MM.1S (cell line): ENCODE measurements at regions not wholly inside any gene's neighbourhood (a gene's known extent, or its start where the extent isn't known, plus 50 kb on each side); places are given as distances from the start of the nearest gene placed in this dataset.

Experiments
- DNase-seq: peaks from one replicate; pipeline ENCODE4 v3.0.0-alpha.2; 2015
- H2AFZ ChIP-seq: fragments of 300-600 bp; sonication (generic); 2 replicates; pipeline ENCODE4 v1.6.0; 2016; ENCODE audit warnings: antibody characterized with exemption, low read length
- H3F3A ChIP-seq: fragments of 300-600 bp; sonication (generic); 2 replicates; pipeline ENCODE4 v1.6.1; 2016; ENCODE audit warnings: mild to moderate bottlenecking, antibody characterized with exemption, low read length, moderate library complexity, mixed read lengths; ENCODE audit not compliant: insufficient read depth
- H3K27ac ChIP-seq: fragments of 300-600 bp; sonication (generic); 2 replicates; pipeline ENCODE4 v1.5.1; 2016; ENCODE audit warnings: mild to moderate bottlenecking, low read length
- H3K27me3 ChIP-seq: fragments of 300-600 bp; sonication (generic); replicated peaks from 2 replicates; pipeline ENCODE4 v1.6.0; 2016; ENCODE audit warnings: low read length; ENCODE audit not compliant: insufficient read depth
- H3K36me3 ChIP-seq: fragments of 300-600 bp; sonication (generic); replicated peaks from 2 replicates; pipeline ENCODE4 v1.6.1; 2016; ENCODE audit warnings: mild to moderate bottlenecking, low read length, mixed read lengths; ENCODE audit not compliant: insufficient read depth
- H3K4me1 ChIP-seq: fragments of 300-600 bp; sonication (generic); 2 replicates; pipeline ENCODE4 v1.6.1; 2016; ENCODE audit warnings: low read length, mixed read lengths
- H3K4me2 ChIP-seq: fragments of 300-600 bp; sonication (generic); 2 replicates; pipeline ENCODE4 v1.6.0; 2016; ENCODE audit warnings: low read depth, low read length
- H3K4me3 ChIP-seq: fragments of 300-600 bp; sonication (generic); 2 replicates; pipeline ENCODE4 v1.5.1; 2016; ENCODE audit warnings: low read length, mixed read lengths
- H3K79me2 ChIP-seq: fragments of 300-600 bp; sonication (generic); 2 replicates; pipeline ENCODE4 v1.6.1; 2016; ENCODE audit warnings: mixed run types, low read length, mixed read lengths
- H3K9ac ChIP-seq: fragments of 300-600 bp; sonication (generic); 2 replicates; pipeline ENCODE4 v1.6.1; 2016; ENCODE audit warnings: low read length, mixed read lengths
- H3K9me2 ChIP-seq: fragments of 300-600 bp; sonication (generic); replicated peaks from 2 replicates; pipeline ENCODE4 v1.6.1; 2016; ENCODE audit warnings: mild to moderate bottlenecking, low read length, mixed read lengths; ENCODE audit not compliant: insufficient read depth
- H3K9me3 ChIP-seq: fragments of 300-600 bp; sonication (generic); replicated peaks from 2 replicates; pipeline ENCODE4 v1.6.1; 2016; ENCODE audit warnings: mild to moderate bottlenecking, low read length, mixed read lengths; ENCODE audit not compliant: insufficient read depth
- H4K20me1 ChIP-seq: fragments of 300-600 bp; sonication (generic); 2 replicates; pipeline ENCODE4 v1.6.1; 2016; ENCODE audit warnings: mild to moderate bottlenecking, low read length, moderate library complexity, mixed read lengths; ENCODE audit not compliant: insufficient read depth
- EZH2 ChIP-seq: fragments of 300-600 bp; sonication (generic); optimal IDR thresholded peaks from 2 replicates; pipeline ENCODE3; 2017; ENCODE audit warnings: low read depth, mild to moderate bottlenecking, antibody characterized with exemption, low read length, mixed read lengths
- EZH2phosphoT487 ChIP-seq: fragments of 300-600 bp; sonication (generic); IDR thresholded peaks from 2 replicates; pipeline ENCODE4 v1.6.1; 2018; ENCODE audit warnings: antibody characterized with exemption, low read length
- TF ChIP-seq, protein P1 (sequence below): fragments of 300-600 bp; sonication (generic); IDR thresholded peaks from 2 replicates; pipeline ENCODE4 v1.5.1; 2016; ENCODE audit warnings: antibody characterized with exemption, low read length, mixed read lengths

GRCh38 chr11:129248618-129249017 is 56.5 kb upstream of the ARHGAP32 start:
- no peaks in the 10 kb centered on the region for H3K36me3 ChIP-seq
- TF ChIP-seq EZH2phosphoT487: no peak
- peaks cover 15% of the 10 kb centered on the region for H3K4me1 ChIP-seq
- no peaks in the 10 kb centered on the region for H3K79me2 ChIP-seq
- H3K9me2 ChIP-seq: no peaks in the 10 kb centered on the region
- no peak overlapping the region for H3K9ac ChIP-seq
- 0 out of 2 replicates have a peak, but pooled peaks cover 5% of the 10 kb centered on the region for H3F3A ChIP-seq
- H3K27ac ChIP-seq: no peak overlapping the region
- no peaks in the 10 kb centered on the region for H3K9me3 ChIP-seq
- no peak overlapping the region for H3K4me3 ChIP-seq
- H2AFZ ChIP-seq: no peak overlapping the region
- no peaks in the 10 kb centered on the region for H3K27me3 ChIP-seq
- DNase-seq: no peak
- no peaks in the 10 kb centered on the region for H4K20me1 ChIP-seq
- H3K4me2 ChIP-seq: no peak overlapping the region

DNA sequence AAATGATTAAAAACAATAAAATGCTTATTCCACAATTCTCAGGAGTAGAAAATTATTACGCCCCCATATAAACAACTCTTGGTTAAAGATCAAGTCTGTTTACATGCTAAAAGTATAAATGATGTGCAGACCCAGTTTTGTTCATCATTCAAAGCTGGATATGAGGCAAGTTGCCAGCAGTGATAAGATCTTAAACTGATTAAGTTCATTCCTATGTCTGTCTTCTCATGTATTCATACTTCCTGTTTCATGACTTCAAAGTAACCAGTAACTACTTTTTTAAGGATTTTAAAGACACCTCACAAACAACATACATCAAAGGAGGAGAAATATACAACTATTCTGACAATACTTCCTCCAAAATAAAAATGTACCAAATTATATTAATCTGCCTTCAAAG is 55.0 kb upstream of the ARHGAP32 start:
- H3K27ac ChIP-seq: no peak overlapping the region
- H3K9me3 ChIP-seq: no peaks in the 10 kb centered on the region
- TF ChIP-seq EZH2phosphoT487 (no peak), EZH2 (no peak)
- TF ChIP-seq, protein P1, sequence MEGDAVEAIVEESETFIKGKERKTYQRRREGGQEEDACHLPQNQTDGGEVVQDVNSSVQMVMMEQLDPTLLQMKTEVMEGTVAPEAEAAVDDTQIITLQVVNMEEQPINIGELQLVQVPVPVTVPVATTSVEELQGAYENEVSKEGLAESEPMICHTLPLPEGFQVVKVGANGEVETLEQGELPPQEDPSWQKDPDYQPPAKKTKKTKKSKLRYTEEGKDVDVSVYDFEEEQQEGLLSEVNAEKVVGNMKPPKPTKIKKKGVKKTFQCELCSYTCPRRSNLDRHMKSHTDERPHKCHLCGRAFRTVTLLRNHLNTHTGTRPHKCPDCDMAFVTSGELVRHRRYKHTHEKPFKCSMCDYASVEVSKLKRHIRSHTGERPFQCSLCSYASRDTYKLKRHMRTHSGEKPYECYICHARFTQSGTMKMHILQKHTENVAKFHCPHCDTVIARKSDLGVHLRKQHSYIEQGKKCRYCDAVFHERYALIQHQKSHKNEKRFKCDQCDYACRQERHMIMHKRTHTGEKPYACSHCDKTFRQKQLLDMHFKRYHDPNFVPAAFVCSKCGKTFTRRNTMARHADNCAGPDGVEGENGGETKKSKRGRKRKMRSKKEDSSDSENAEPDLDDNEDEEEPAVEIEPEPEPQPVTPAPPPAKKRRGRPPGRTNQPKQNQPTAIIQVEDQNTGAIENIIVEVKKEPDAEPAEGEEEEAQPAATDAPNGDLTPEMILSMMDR: no peak
- no peaks in the 10 kb centered on the region for H3K9me2 ChIP-seq
- H3K4me3 ChIP-seq: no peak overlapping the region
- DNase-seq: no peak
- H3K9ac ChIP-seq: no peak overlapping the region
- no peak overlapping the region for H2AFZ ChIP-seq
- H3K79me2 ChIP-seq: no peaks in the 10 kb centered on the region
- no peaks in the 10 kb centered on the region for H3K36me3 ChIP-seq
- no peaks in the 10 kb centered on the region for H4K20me1 ChIP-seq
- peaks cover 15% of the 10 kb centered on the region for H3K4me1 ChIP-seq
- no peaks in the 10 kb centered on the region for H3K27me3 ChIP-seq
- H3F3A ChIP-seq: 0 out of 2 replicates have a peak, but pooled peaks cover 5% of the 10 kb centered on the region
- H3K4me2 ChIP-seq: no peak overlapping the region

GRCh38 chr11:129242855-129243254 is 50.7 kb upstream of the ARHGAP32 start:
- Histone ChIP-seq H3K9me2 (no peaks in the 10 kb centered on the region), H3F3A (no peaks in the 10 kb centered on the region), H3K4me2 (no peak overlapping the region), H3K79me2 (no peaks in the 10 kb centered on the region), H3K4me3 (no peak overlapping the region), H3K9ac (no peak overlapping the region), H4K20me1 (no peaks in the 10 kb centered on the region), H3K36me3 (no peaks in the 10 kb centered on the region), H3K9me3 (no peaks in the 10 kb centered on the region), H3K4me1 (0 out of 2 replicates have a peak, but pooled peaks cover 3% of the 10 kb centered on the region), H2AFZ (no peak overlapping the region), H3K27ac (no peak overlapping the region), H3K27me3 (no peaks in the 10 kb centered on the region)
- TF ChIP-seq EZH2phosphoT487: no peak
- no peak for TF ChIP-seq EZH2
- TF ChIP-seq, protein P1: no peak
- DNase-seq: no peak
